ENCODE measurements at regions not wholly inside any gene's neighbourhood (a gene's known extent, or its start where the extent isn't known, plus 50 kb on each side); places are given as distances from the start of the nearest gene placed in this dataset.

GRCh38 chr10:120360571-120360970 lies 96.5 kb upstream of the PLPP4 start:
- intact Hi-C loops (cut with DNase I): no loop called here
- H3K27ac ChIP-seq: no peak overlapping the region
- no peak for DNase-seq
- no peak for ATAC-seq
- WGBS (ENCODE audit: insufficient coverage, low coverage, low lambda C conversion rate, missing lambda C conversion rate): 53% methylated on average over 3 of the region's 3 CpGs
- H3K27me3 ChIP-seq: no peaks in the 10 kb centered on the region
- H3K36me3 ChIP-seq: no peaks in the 10 kb centered on the region
- H3K4me3 ChIP-seq: no peak overlapping the region
- H3K4me1 ChIP-seq: no peaks in the 10 kb centered on the region
- no peaks in the 10 kb centered on the region for H3K9me3 ChIP-seq
- no peak for TF ChIP-seq CTCF (IDR thresholded peaks at IDR 0.05)
- no peak for TF ChIP-seq POLR2A (IDR thresholded peaks at IDR 0.05)

GRCh38 chr10:120365872-120366271 lies 91.2 kb upstream of the PLPP4 start:
- Histone ChIP-seq H3K27ac (no peak overlapping the region), H3K27me3 (no peaks in the 10 kb centered on the region), H3K36me3 (no peaks in the 10 kb centered on the region), H3K9me3 (no peaks in the 10 kb centered on the region), H3K4me3 (no peak overlapping the region), H3K4me1 (no peaks in the 10 kb centered on the region)
- WGBS (ENCODE audit: insufficient coverage, low coverage, low lambda C conversion rate, missing lambda C conversion rate): 56% methylated on average over 5 of the region's 5 CpGs
- ATAC-seq: no peak
- intact Hi-C loops (cut with DNase I): no loop called here
- no peak for DNase-seq
- TF ChIP-seq POLR2A (IDR thresholded peaks at IDR 0.05) (no peak), CTCF (IDR thresholded peaks at IDR 0.05) (no peak)

GRCh38 chr10:120367341-120367740 lies 89.7 kb upstream of the PLPP4 start:
- Histone ChIP-seq H3K4me1 (no peaks in the 10 kb centered on the region), H3K36me3 (no peaks in the 10 kb centered on the region), H3K27me3 (no peaks in the 10 kb centered on the region), H3K9me3 (no peaks in the 10 kb centered on the region), H3K27ac (no peak overlapping the region), H3K4me3 (no peak overlapping the region)
- no peak for TF ChIP-seq CTCF (IDR thresholded peaks at IDR 0.05)
- TF ChIP-seq POLR2A (IDR thresholded peaks at IDR 0.05): no peak
- 70% methylated on average over 3 of the region's 3 CpGs for WGBS (ENCODE audit: insufficient coverage, low coverage, low lambda C conversion rate, missing lambda C conversion rate)
- DNase-seq: no peak
- intact Hi-C loops (cut with DNase I): no loop called here
- ATAC-seq: no peak

- H3K4me1 ChIP-seq: no peaks in the 10 kb centered on the region
- H3K36me3 ChIP-seq: no peaks in the 10 kb centered on the region
- WGBS (ENCODE audit: insufficient coverage, low coverage, low lambda C conversion rate, missing lambda C conversion rate): 66% methylated on average over 7 of the region's 7 CpGs
- ATAC-seq: no peak
- no peak for DNase-seq
- H3K27me3 ChIP-seq: no peaks in the 10 kb centered on the region
- TF ChIP-seq POLR2A (IDR thresholded peaks at IDR 0.05) (no peak), CTCF (IDR thresholded peaks at IDR 0.05) (no peak)
- no peak overlapping the region for H3K27ac ChIP-seq
- intact Hi-C loops (cut with DNase I): no loop called here
- H3K9me3 ChIP-seq: no peaks in the 10 kb centered on the region
- H3K4me3 ChIP-seq: no peak overlapping the region
Measured at GRCh38 chr10:120368338-120368737, 88.7 kb upstream of the PLPP4 start.

GRCh38 chr10:120368927-120369326 lies 88.1 kb upstream of the PLPP4 start:
- intact Hi-C loops (cut with DNase I): no loop called here
- 19% methylated on average over 3 of the region's 5 CpGs for WGBS (ENCODE audit: insufficient coverage, low coverage, low lambda C conversion rate, missing lambda C conversion rate)
- DNase-seq (no peak), ATAC-seq (peak in 1 of 4 donors; percentile 66)
- no peak for TF ChIP-seq POLR2A (IDR thresholded peaks at IDR 0.05)
- no peak for TF ChIP-seq CTCF (IDR thresholded peaks at IDR 0.05)
- Histone ChIP-seq H3K4me1 (no peaks in the 10 kb centered on the region), H3K27ac (no peak overlapping the region), H3K9me3 (no peaks in the 10 kb centered on the region), H3K36me3 (no peaks in the 10 kb centered on the region), H3K27me3 (no peaks in the 10 kb centered on the region), H3K4me3 (no peak overlapping the region)

All from right lobe of liver (tissue), 6 donors.